GM12873 (cell line): ENCODE measurements at regions not wholly inside any gene's neighbourhood (a gene's known extent, or its start where the extent isn't known, plus 50 kb on each side); places are given as distances from the start of the nearest gene placed in this dataset.

ENCODE experiments used
- TF ChIP-seq, protein P1 (sequence below): IDR thresholded peaks from 2 replicates; pipeline ENCODE4 v1.5.1; 2012; ENCODE audit warnings: low read depth, mild to moderate bottlenecking, moderate library complexity, low read length, control low read depth; ENCODE audit not compliant: insufficient read depth; ENCODE audit errors: missing control alignments

DNA sequence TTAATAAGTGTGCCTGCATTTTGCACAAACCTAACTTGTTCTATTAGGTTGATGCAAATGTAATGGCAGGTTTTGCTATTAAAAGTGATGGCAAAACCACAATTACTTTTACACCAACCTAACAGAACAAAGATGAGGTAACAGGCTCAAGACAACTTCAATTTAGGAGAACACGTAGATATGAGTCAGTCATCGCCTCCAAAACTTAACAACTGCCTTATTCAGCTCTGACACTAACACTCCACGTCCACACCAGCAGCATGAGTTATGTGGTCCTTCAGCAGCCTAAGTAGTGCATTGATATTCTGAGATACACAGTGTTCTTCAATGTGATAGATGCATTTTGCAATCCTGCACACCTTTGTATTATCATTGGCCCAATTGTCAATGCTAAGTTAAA lies 1175.1 kb upstream of the ACVR2A start:
- TF ChIP-seq, protein P1, sequence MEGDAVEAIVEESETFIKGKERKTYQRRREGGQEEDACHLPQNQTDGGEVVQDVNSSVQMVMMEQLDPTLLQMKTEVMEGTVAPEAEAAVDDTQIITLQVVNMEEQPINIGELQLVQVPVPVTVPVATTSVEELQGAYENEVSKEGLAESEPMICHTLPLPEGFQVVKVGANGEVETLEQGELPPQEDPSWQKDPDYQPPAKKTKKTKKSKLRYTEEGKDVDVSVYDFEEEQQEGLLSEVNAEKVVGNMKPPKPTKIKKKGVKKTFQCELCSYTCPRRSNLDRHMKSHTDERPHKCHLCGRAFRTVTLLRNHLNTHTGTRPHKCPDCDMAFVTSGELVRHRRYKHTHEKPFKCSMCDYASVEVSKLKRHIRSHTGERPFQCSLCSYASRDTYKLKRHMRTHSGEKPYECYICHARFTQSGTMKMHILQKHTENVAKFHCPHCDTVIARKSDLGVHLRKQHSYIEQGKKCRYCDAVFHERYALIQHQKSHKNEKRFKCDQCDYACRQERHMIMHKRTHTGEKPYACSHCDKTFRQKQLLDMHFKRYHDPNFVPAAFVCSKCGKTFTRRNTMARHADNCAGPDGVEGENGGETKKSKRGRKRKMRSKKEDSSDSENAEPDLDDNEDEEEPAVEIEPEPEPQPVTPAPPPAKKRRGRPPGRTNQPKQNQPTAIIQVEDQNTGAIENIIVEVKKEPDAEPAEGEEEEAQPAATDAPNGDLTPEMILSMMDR, result no peak

DNA sequence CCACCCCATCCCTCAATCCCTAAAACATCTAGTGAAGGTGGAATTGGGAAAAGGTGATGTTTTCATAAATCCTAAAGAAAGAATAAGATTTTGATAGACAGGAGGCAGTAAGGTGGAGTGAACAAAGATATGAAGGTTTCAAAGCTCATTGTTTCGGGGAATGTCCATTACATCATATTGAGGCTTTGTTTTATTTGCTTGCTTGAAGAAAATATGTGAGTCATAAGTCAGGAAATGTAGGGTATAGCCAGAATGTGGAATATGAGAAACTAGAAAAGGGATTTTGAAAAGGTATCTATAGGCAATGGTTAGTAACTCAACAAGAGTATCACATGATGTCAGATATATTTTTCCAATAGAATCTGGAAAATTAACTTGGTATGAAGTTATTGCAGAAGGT lies 1178.5 kb upstream of the ACVR2A start:
- TF ChIP-seq, protein P1, result no peak

DNA sequence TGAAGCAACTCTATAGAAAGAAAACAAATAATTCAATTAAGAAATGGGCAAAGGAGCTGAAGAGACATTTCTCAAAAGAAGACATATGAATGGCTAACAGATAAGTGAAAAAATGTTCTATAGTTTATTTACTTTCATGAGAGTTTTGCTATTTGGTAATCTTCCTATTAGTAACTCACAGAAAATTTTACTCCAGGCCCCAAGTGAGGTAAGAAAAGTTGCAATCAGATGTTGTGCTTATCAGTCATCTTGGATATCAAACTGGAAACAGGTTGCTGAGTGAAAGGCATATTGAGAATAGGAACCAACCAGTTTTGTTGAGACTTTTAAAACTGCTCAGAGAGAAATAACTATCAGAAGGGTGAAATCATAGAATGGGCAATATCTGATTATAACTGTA lies 1179.0 kb upstream of the ACVR2A start:
- TF ChIP-seq, protein P1, result no peak

DNA sequence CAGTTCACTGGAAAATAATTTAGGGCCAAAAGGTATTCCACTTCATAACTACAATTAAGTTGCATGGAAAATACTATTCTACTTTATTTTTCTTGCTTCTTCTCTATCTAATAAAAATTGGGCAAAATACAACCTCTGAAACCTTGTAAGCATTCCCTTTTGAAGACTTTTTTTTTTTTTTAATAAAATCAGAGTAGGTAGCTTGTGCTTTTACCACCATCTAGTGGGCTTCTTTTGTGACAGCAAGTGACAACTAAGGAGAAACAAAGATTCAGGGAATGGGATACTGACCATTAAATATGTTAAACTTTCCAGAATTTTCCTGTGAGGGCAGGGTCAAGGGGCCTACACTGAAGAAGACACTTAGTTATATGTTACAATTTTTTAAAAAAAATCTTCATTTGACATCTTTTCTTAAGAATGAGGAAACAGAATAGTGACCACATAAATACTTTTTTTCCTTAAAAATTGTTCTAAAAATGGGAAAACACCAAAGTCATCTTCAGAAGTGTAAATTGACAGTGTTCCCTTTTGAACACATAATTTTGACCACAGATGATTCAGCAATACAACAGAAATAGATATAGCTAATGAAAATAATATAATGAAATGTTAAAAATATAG lies 1183.2 kb upstream of the ACVR2A start:
- TF ChIP-seq, protein P1, result peak; percentile 43

DNA sequence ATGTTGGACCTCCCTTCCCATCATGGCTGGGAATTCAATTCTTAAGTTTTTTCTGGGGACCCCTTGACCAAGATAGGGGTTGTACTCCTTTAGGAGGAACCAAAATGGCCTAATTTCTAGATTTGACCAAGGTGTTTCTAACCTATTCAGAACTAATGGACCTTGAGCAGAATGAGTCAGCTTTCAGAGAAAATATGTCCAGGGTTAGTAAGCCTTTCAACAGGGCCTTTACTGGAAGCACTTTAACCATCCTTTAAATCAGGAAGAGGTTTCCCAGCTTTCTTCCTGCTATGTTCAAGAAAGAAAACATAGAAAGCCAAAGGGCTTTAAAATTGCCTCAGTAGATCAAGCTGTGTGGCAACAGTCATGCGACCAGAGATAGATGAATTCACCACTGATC lies 1184.9 kb upstream of the ACVR2A start:
- TF ChIP-seq, protein P1, result no peak

DNA sequence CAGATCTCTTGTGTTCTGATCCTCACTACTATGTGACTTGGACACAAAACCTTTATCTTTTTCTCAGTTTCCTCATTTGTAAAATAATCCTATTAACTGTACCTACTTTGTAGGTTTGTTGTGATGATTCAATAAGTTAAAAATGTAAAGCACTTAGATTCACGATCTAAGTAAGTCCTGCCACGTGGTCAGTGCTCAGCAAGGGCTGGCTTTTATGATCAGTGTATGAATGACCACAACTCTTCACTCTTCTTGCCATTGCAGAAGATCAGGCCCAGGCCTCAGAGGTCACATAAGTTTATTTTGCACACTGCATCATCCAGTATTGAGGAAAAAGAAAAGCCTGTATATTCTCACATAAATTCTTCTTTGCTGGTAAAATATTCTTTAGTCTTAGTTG lies 1192.5 kb upstream of the ACVR2A start:
- TF ChIP-seq, protein P1, result no peak

DNA sequence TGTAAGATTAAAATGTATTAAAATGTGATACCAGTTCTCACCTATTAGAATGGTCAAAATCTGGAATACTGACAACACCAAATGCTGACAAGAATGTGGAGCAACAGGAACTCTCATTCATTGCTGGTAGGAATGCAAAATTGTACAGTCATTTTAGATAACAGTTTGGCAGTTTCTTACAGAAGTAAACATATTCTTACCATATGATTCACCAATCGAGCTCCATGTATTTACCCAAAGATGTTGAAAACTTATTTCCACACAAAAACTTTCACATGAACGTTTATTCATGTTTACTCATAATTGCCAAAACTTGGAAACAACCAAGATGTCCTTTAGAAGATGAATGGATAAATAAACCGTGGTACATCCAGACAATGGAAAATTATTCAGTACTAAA lies 1193.5 kb upstream of the ACVR2A start:
- TF ChIP-seq, protein P1, result no peak
